Gastrocnemius medialis (tissue), 4 donors: ENCODE measurements at regions not wholly inside any gene's neighbourhood (a gene's known extent, or its start where the extent isn't known, plus 50 kb on each side); places are given as distances from the start of the nearest gene placed in this dataset.

Experiments
- ATAC-seq, 2 donors: fragments of 150-250 bp; one replicate each; pipeline ENCODE4 v1.9.1; 2016
- DNase-seq, 2 donors: peaks; one replicate each; pipeline ENCODE4 v3.0.0-alpha.2; 2019
- H3K27ac ChIP-seq, 4 donors: fragments of 200-600 bp; sonication (generic); 1 replicate in 1 of 4; 2 replicates in 3 of 4; pipeline ENCODE4 v1.5.1; 2016 to 2018; ENCODE audit warnings: mild to moderate bottlenecking in 2 of 4, moderate library complexity in 1 of 4
- H3K27me3 ChIP-seq, 3 donors: fragments of 200-600 bp; sonication (generic) in 2 of 3; 1 replicate in 1 of 3; 2 replicates in 2 of 3; pipeline versions ENCODE4 v1.5.1 to v1.6.0; 2016 to 2019; ENCODE audit warnings: mild to moderate bottlenecking in 1 of 3, moderate library complexity in 1 of 3
- H3K36me3 ChIP-seq, 2 donors: fragments of 200-600 bp; sonication (generic) in 1 of 2; one replicate each; pipeline ENCODE4 v1.5.1; 2017 to 2018
- H3K4me1 ChIP-seq, 2 donors: fragments of 200-600 bp; sonication (generic) in 1 of 2; one replicate each; pipeline ENCODE4 v1.5.1; 2016 to 2017; ENCODE audit warnings: mild to moderate bottlenecking in 2 of 2
- H3K4me3 ChIP-seq, 4 donors: fragments of 200-600 bp; sonication (generic) in 3 of 4; 1 replicate in 1 of 4; 2 replicates in 3 of 4; pipeline ENCODE4 v1.5.1; 2016 to 2019; ENCODE audit warnings: mild to moderate bottlenecking in 2 of 4
- H3K9me3 ChIP-seq, 3 donors: fragments of 200-600 bp; sonication (generic) in 2 of 3; 1 replicate in 1 of 3; 2 replicates in 2 of 3; pipeline ENCODE4 v1.5.1; 2016 to 2019
- CTCF ChIP-seq, 5 experiments: fragments of 450-650 bp in 3 of 5; fragments of 200-600 bp in 2 of 5; sonication (generic) in 2 of 5; IDR thresholded peaks in 4 of 5; conservative IDR thresholded peaks in 1 of 5; 1 replicate in 4 of 5; 2 replicates in 1 of 5; pipeline ENCODE4 v1.5.1; 2016 to 2019; ENCODE audit warnings: antibody characterized with exemption in 5 of 5, mild to moderate bottlenecking in 3 of 5, moderate library complexity in 3 of 5
- POLR2A ChIP-seq, 2 donors: fragments of 450-650 bp; IDR thresholded peaks; one replicate each; pipeline ENCODE4 v1.6.1; 2017; ENCODE audit warnings: antibody characterized with exemption in 2 of 2, mild to moderate bottlenecking in 2 of 2, moderate library complexity in 2 of 2
- in situ Hi-C, 4 donors: fragments of 200-750 bp; cut with MboI; loops; one replicate each; pipeline versions ENCODE4 v1.15.0 to v1.8.0; 2017; ENCODE audit warnings: low sequenced_read_pairs in 4 of 4
- intact Hi-C: fragments of 100-400 bp; cut with DNase I; formaldehyde crosslinking; loops from one replicate; pipeline ENCODE4 v1.15.1; 2023; ENCODE audit warnings: low total_unique reads

- intact Hi-C loops, result no loop called here
- TF ChIP-seq CTCF (IDR thresholded peaks at IDR 0.05 in 4 of 5, conservative IDR thresholded peaks at IDR 0.05 in 1 of 5) (no peak), POLR2A (IDR thresholded peaks at IDR 0.05) (no peak)
- no peaks in the 10 kb centered on the region for H3K27me3 ChIP-seq
- H3K4me3 ChIP-seq, result no peak overlapping the region
- no peak overlapping the region for H3K27ac ChIP-seq
- H3K9me3 ChIP-seq, result no peaks in the 10 kb centered on the region
- DNase-seq, result no peak
- ATAC-seq, result no peak
- H3K36me3 ChIP-seq, result no peaks in the 10 kb centered on the region
- in situ Hi-C loops, result no loop called here
- H3K4me1 ChIP-seq, result no peaks in the 10 kb centered on the region
Measured at GRCh38 chr16:54822892-54823291, 107.8 kb upstream of the IRX5 start.

- H3K27me3 ChIP-seq, result no peaks in the 10 kb centered on the region
- no peaks in the 10 kb centered on the region for H3K4me1 ChIP-seq
- TF ChIP-seq CTCF (IDR thresholded peaks at IDR 0.05 in 4 of 5, conservative IDR thresholded peaks at IDR 0.05 in 1 of 5), result no peak
- no peak for TF ChIP-seq POLR2A (IDR thresholded peaks at IDR 0.05)
- H3K36me3 ChIP-seq, result no peaks in the 10 kb centered on the region
- no peak overlapping the region for H3K4me3 ChIP-seq
- ATAC-seq (no peak), DNase-seq (no peak)
- in situ Hi-C loops, result no loop called here
- H3K27ac ChIP-seq, result no peak overlapping the region
- H3K9me3 ChIP-seq, result no peaks in the 10 kb centered on the region
- intact Hi-C loops, result no loop called here
Measured at GRCh38 chr16:54822492-54822891, 108.2 kb upstream of the IRX5 start.

GRCh38 chr16:54821731-54822130, 108.9 kb upstream of the IRX5 start:
- intact Hi-C loops, result no loop called here
- in situ Hi-C loops, result no loop called here
- H3K27ac ChIP-seq, result no peak overlapping the region

GRCh38 chr16:54817940-54818574, 112.6 kb upstream of the IRX5 start:
- Histone ChIP-seq H3K4me1 (no peaks in the 10 kb centered on the region), H3K27me3 (no peaks in the 10 kb centered on the region), H3K4me3 (no peak overlapping the region), H3K9me3 (no peaks in the 10 kb centered on the region), H3K36me3 (no peaks in the 10 kb centered on the region), H3K27ac (no peak overlapping the region)
- in situ Hi-C loops, result no loop called here
- TF ChIP-seq CTCF (IDR thresholded peaks at IDR 0.05 in 4 of 5, conservative IDR thresholded peaks at IDR 0.05 in 1 of 5), result no peak
- no peak for TF ChIP-seq POLR2A (IDR thresholded peaks at IDR 0.05)
- no peak for ATAC-seq
- intact Hi-C loops, result no loop called here
- DNase-seq, result no peak

More at GRCh38 chr16:54821731-54822130, 108.9 kb upstream of the IRX5 start:
- Histone ChIP-seq H3K4me1 (no peaks in the 10 kb centered on the region), H3K4me3 (no peak overlapping the region), H3K36me3 (no peaks in the 10 kb centered on the region), H3K9me3 (no peaks in the 10 kb centered on the region), H3K27me3 (no peaks in the 10 kb centered on the region)
- no peak for DNase-seq
- TF ChIP-seq CTCF (IDR thresholded peaks at IDR 0.05 in 4 of 5, conservative IDR thresholded peaks at IDR 0.05 in 1 of 5) (no peak), POLR2A (IDR thresholded peaks at IDR 0.05) (no peak)
- ATAC-seq, result no peak

- intact Hi-C loops (no loop called here), in situ Hi-C loops (no loop called here)
- TF ChIP-seq CTCF (IDR thresholded peaks at IDR 0.05 in 4 of 5, conservative IDR thresholded peaks at IDR 0.05 in 1 of 5) (peak in 1 of 5 experiments; percentile 33), POLR2A (IDR thresholded peaks at IDR 0.05) (no peak)
- Histone ChIP-seq H3K4me3 (no peak overlapping the region), H3K36me3 (no peaks in the 10 kb centered on the region), H3K4me1 (no peaks in the 10 kb centered on the region), H3K9me3 (no peaks in the 10 kb centered on the region), H3K27ac (no peak overlapping the region), H3K27me3 (no peaks in the 10 kb centered on the region)
- no peak for DNase-seq
- no peak for ATAC-seq
Measured at GRCh38 chr16:54817432-54817831, 113.2 kb upstream of the IRX5 start.
